ENCODE measurements at regions not wholly inside any gene's neighbourhood (a gene's known extent, or its start where the extent isn't known, plus 50 kb on each side); places are given as distances from the start of the nearest gene placed in this dataset.

GRCh38 chr10:111354859-111355258 is 278.0 kb downstream of the ADRA2A start:
- TF ChIP-seq POLR2A (IDR thresholded peaks at IDR 0.05) (no peak), EP300 (IDR thresholded peaks at IDR 0.05) (no peak), POLR2AphosphoS5 (IDR thresholded peaks at IDR 0.05) (no peak)
- TF ChIP-seq, protein P1, sequence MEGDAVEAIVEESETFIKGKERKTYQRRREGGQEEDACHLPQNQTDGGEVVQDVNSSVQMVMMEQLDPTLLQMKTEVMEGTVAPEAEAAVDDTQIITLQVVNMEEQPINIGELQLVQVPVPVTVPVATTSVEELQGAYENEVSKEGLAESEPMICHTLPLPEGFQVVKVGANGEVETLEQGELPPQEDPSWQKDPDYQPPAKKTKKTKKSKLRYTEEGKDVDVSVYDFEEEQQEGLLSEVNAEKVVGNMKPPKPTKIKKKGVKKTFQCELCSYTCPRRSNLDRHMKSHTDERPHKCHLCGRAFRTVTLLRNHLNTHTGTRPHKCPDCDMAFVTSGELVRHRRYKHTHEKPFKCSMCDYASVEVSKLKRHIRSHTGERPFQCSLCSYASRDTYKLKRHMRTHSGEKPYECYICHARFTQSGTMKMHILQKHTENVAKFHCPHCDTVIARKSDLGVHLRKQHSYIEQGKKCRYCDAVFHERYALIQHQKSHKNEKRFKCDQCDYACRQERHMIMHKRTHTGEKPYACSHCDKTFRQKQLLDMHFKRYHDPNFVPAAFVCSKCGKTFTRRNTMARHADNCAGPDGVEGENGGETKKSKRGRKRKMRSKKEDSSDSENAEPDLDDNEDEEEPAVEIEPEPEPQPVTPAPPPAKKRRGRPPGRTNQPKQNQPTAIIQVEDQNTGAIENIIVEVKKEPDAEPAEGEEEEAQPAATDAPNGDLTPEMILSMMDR (IDR thresholded peaks at IDR 0.05) = no peak
- H3K27ac ChIP-seq = no peak overlapping the region
- no peaks in the 10 kb centered on the region for H3K9me3 ChIP-seq
- no peaks in the 10 kb centered on the region for H3K4me1 ChIP-seq
- no peak for DNase-seq
- no peak overlapping the region for H3K4me3 ChIP-seq
- no peak for ATAC-seq (ENCODE audit: low FRiP score in 2 of 2)
- H3K27me3 ChIP-seq = no peaks in the 10 kb centered on the region
- WGBS, 2 donors = 94 to 97% methylated on average over 1 of the region's 1 CpG
- H3K36me3 ChIP-seq = no peaks in the 10 kb centered on the region

GRCh38 chr10:111356571-111356970 is 279.7 kb downstream of the ADRA2A start:
- TF ChIP-seq POLR2A (IDR thresholded peaks at IDR 0.05) (no peak), EP300 (IDR thresholded peaks at IDR 0.05) (no peak), POLR2AphosphoS5 (IDR thresholded peaks at IDR 0.05) (no peak)
- TF ChIP-seq, protein P1 (IDR thresholded peaks at IDR 0.05) = no peak
- no peaks in the 10 kb centered on the region for H3K36me3 ChIP-seq
- no peak for DNase-seq
- no peak for ATAC-seq (ENCODE audit: low FRiP score in 2 of 2)
- WGBS, 2 donors = 46 to 60% methylated on average over 3 of the region's 3 CpGs
- H3K27ac ChIP-seq = no peak overlapping the region
- no peaks in the 10 kb centered on the region for H3K4me1 ChIP-seq
- H3K4me3 ChIP-seq = no peak overlapping the region
- H3K27me3 ChIP-seq = no peaks in the 10 kb centered on the region
- no peaks in the 10 kb centered on the region for H3K9me3 ChIP-seq

DNA sequence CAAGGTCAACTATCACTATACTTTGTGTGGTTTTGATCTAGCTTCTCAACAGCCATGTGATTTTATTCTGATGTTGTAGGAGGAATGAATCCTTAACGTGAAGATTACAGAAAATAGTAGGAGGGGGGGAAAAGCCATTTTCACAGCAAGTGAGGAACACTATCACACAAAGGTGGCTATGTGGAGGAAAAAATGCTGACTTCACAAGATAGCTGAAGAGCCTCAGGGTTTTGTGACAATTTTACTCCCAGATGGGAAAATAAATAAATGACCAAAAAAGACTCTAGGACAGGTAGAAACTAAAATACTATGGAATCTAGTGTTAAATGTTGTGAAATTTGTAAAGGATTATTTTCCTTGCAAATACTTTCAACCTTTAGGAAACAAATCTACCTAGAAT is 281.0 kb downstream of the ADRA2A start:
- Histone ChIP-seq H3K27ac (no peak overlapping the region), H3K4me3 (no peak overlapping the region), H3K9me3 (no peaks in the 10 kb centered on the region), H3K36me3 (no peaks in the 10 kb centered on the region), H3K4me1 (no peaks in the 10 kb centered on the region), H3K27me3 (no peaks in the 10 kb centered on the region)
- WGBS, 2 donors = 71 to 90% methylated on average over 1 of the region's 1 CpG
- DNase-seq (no peak), ATAC-seq (ENCODE audit: low FRiP score in 2 of 2) (no peak)
- TF ChIP-seq, protein P1 (IDR thresholded peaks at IDR 0.05) = no peak
- TF ChIP-seq EP300 (IDR thresholded peaks at IDR 0.05) = no peak
- TF ChIP-seq POLR2A (IDR thresholded peaks at IDR 0.05) = no peak
- no peak for TF ChIP-seq POLR2AphosphoS5 (IDR thresholded peaks at IDR 0.05)

- no peaks in the 10 kb centered on the region for H3K4me1 ChIP-seq
- peak; percentile 63 to 84 for ATAC-seq (ENCODE audit: low FRiP score in 2 of 2)
- H3K4me3 ChIP-seq = no peak overlapping the region
- DNase-seq = peak in 1 of 2 donors; percentile 52
- TF ChIP-seq POLR2A (IDR thresholded peaks at IDR 0.05) = no peak
- no peak for TF ChIP-seq POLR2AphosphoS5 (IDR thresholded peaks at IDR 0.05)
- TF ChIP-seq, protein P1 (IDR thresholded peaks at IDR 0.05) = peak in 4 of 6 experiments; percentile 26 to 56 (median 48)
- no peak for TF ChIP-seq EP300 (IDR thresholded peaks at IDR 0.05)
- H3K27ac ChIP-seq = no peak overlapping the region
- no peaks in the 10 kb centered on the region for H3K9me3 ChIP-seq
- no peaks in the 10 kb centered on the region for H3K36me3 ChIP-seq
- H3K27me3 ChIP-seq = no peaks in the 10 kb centered on the region
- WGBS, 2 donors = 22 to 29% methylated on average over 5 of the region's 5 CpGs
These were observed 283.6 kb downstream of the ADRA2A start for GRCh38 chr10:111360260-111360925.

GRCh38 chr10:111367531-111367930 is 290.7 kb downstream of the ADRA2A start:
- DNase-seq (no peak), ATAC-seq (ENCODE audit: low FRiP score in 2 of 2) (no peak)
- Histone ChIP-seq H3K27me3 (no peaks in the 10 kb centered on the region), H3K4me1 (no peaks in the 10 kb centered on the region), H3K36me3 (no peaks in the 10 kb centered on the region), H3K27ac (no peak overlapping the region), H3K9me3 (no peaks in the 10 kb centered on the region), H3K4me3 (no peak overlapping the region)
- TF ChIP-seq, protein P1 (IDR thresholded peaks at IDR 0.05) = no peak
- no peak for TF ChIP-seq EP300 (IDR thresholded peaks at IDR 0.05)
- no peak for TF ChIP-seq POLR2A (IDR thresholded peaks at IDR 0.05)
- TF ChIP-seq POLR2AphosphoS5 (IDR thresholded peaks at IDR 0.05) = no peak
- WGBS, 2 donors = 84 to 90% methylated on average over 2 of the region's 2 CpGs

Data from upper lobe of left lung (tissue), 6 donors.